ENCODE measurements at regions not wholly inside any gene's neighbourhood (a gene's known extent, or its start where the extent isn't known, plus 50 kb on each side); places are given as distances from the start of the nearest gene placed in this dataset.

DNA sequence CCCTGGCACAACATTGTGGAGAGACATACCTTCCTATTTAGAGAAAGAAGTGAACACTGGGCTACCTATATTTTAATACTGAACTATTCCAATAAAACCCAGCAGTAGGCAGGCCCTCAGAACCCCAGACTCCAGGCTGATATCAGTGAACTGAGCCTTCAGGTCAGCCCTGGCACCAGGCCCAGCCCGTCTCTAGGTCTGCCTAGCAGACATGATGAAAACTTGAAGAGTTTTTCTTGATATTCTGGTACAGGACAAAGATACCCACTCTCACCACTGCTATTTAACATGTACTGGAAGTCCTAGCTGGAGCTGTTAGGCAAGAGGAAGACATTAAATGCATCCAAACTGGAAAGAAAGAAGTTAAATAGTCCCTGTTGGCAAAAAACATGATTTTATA lies 396.6 kb upstream of the SPRY2 start:
- Histone ChIP-seq H4K20me1 (ENCODE audit: insufficient read depth) (no peaks in the 10 kb centered on the region), H3K27ac (ENCODE audit: low read length) (no peak overlapping the region), H3F3A (ENCODE audit: insufficient read depth, low read length, poor library complexity, severe bottlenecking) (no peaks in the 10 kb centered on the region), H3K79me2 (replicated peaks; ENCODE audit: insufficient read depth, low read length) (no peaks in the 10 kb centered on the region), H2AFZ (ENCODE audit: low read depth, low read length) (no peak overlapping the region), H3K4me3 (ENCODE audit: low read length) (no peak overlapping the region), H3K27me3 (ENCODE audit: insufficient read depth, low read depth, low read length) (no peaks in the 10 kb centered on the region), H3K4me2 (ENCODE audit: low read length) (no peak overlapping the region), H3K9ac (ENCODE audit: low read length) (no peak overlapping the region), H3K9me2 (ENCODE audit: insufficient read depth, low read length) (no peaks in the 10 kb centered on the region), H3K9me3 (ENCODE audit: low read length) (no peaks in the 10 kb centered on the region), H3K36me3 (ENCODE audit: insufficient read depth, low read length) (no peaks in the 10 kb centered on the region)
- TF ChIP-seq EZH2 (IDR thresholded peaks at IDR 0.05; ENCODE audit: borderline replicate concordance, insufficient read depth, low read length, poor library complexity, severe bottlenecking) (no peak), SMC3 (conservative IDR thresholded peaks at IDR 0.05; ENCODE audit: poor library complexity) (no peak), TAF1 (IDR thresholded peaks at IDR 0.05; ENCODE audit: low read depth) (no peak)
- TF ChIP-seq, protein P1, sequence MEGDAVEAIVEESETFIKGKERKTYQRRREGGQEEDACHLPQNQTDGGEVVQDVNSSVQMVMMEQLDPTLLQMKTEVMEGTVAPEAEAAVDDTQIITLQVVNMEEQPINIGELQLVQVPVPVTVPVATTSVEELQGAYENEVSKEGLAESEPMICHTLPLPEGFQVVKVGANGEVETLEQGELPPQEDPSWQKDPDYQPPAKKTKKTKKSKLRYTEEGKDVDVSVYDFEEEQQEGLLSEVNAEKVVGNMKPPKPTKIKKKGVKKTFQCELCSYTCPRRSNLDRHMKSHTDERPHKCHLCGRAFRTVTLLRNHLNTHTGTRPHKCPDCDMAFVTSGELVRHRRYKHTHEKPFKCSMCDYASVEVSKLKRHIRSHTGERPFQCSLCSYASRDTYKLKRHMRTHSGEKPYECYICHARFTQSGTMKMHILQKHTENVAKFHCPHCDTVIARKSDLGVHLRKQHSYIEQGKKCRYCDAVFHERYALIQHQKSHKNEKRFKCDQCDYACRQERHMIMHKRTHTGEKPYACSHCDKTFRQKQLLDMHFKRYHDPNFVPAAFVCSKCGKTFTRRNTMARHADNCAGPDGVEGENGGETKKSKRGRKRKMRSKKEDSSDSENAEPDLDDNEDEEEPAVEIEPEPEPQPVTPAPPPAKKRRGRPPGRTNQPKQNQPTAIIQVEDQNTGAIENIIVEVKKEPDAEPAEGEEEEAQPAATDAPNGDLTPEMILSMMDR (IDR thresholded peaks at IDR 0.05; ENCODE audit: poor library complexity, severe bottlenecking), result no peak

- no peaks in the 10 kb centered on the region for H4K20me1 ChIP-seq (ENCODE audit: insufficient read depth)
- no peak overlapping the region for H3K4me2 ChIP-seq (ENCODE audit: low read length)
- no peaks in the 10 kb centered on the region for H3K27me3 ChIP-seq (ENCODE audit: insufficient read depth, low read depth, low read length)
- TF ChIP-seq EZH2 (IDR thresholded peaks at IDR 0.05; ENCODE audit: borderline replicate concordance, insufficient read depth, low read length, poor library complexity, severe bottlenecking) (no peak), MXI1 (conservative IDR thresholded peaks at IDR 0.05; ENCODE audit: poor library complexity, severe bottlenecking) (no peak), REST (IDR thresholded peaks at IDR 0.05; ENCODE audit: borderline replicate concordance) (no peak), RAD21 (conservative IDR thresholded peaks at IDR 0.05) (no peak), EP300 (conservative IDR thresholded peaks at IDR 0.05; ENCODE audit: poor library complexity, severe bottlenecking) (no peak), TAF1 (IDR thresholded peaks at IDR 0.05; ENCODE audit: low read depth) (no peak), SMC3 (conservative IDR thresholded peaks at IDR 0.05; ENCODE audit: poor library complexity) (no peak)
- TF ChIP-seq, protein P1 (IDR thresholded peaks at IDR 0.05; ENCODE audit: poor library complexity, severe bottlenecking), result no peak
- H3K79me2 ChIP-seq (replicated peaks; ENCODE audit: insufficient read depth, low read length), result no peaks in the 10 kb centered on the region
- no peaks in the 10 kb centered on the region for H3K9me3 ChIP-seq (ENCODE audit: low read length)
- no peak overlapping the region for H3K4me3 ChIP-seq (ENCODE audit: low read length)
- H3F3A ChIP-seq (ENCODE audit: insufficient read depth, low read length, poor library complexity, severe bottlenecking), result no peaks in the 10 kb centered on the region
- no peak overlapping the region for H2AFZ ChIP-seq (ENCODE audit: low read depth, low read length)
- no peaks in the 10 kb centered on the region for H3K36me3 ChIP-seq (ENCODE audit: insufficient read depth, low read length)
- no peak overlapping the region for H3K9ac ChIP-seq (ENCODE audit: low read length)
- H3K9me2 ChIP-seq (ENCODE audit: insufficient read depth, low read length), result no peaks in the 10 kb centered on the region
- H3K27ac ChIP-seq (ENCODE audit: low read length), result no peak overlapping the region
Observed at GRCh38 chr13:80727321-80727975, 386.5 kb upstream of the SPRY2 start.
